KG1 (cell line): ENCODE measurements at regions not wholly inside any gene's neighbourhood (a gene's known extent, or its start where the extent isn't known, plus 50 kb on each side); places are given as distances from the start of the nearest gene placed in this dataset.

Experiments
- DNase-seq: peaks from one replicate; lab custom pipeline; 2025; lab: John Stamatoyannopoulos, UW

GRCh38 chr6:166774770-166775169 is 147.7 kb upstream of the RPS6KA2 start:
- no peak for DNase-seq

DNA sequence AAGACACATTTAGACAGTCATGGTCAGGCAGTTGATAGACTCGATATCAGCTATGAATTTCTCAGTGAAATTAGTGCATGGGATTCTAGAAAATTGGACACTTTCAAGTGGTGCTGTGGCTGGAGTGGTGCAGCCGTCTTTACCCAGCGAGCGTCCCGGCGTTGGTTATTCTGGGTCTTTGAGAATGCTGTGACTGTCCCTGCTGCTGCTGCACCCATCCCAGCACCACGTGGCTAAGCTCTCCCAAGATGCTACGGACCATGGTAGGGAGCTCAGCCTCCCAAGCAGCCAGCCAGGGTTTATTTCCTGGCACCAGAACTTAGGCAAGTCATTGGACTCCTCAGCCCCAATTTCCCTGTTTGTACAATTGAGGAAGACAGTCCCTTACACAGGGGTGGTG is 147.2 kb upstream of the RPS6KA2 start:
- DNase-seq: no peak

GRCh38 chr6:166772518-166772917 is 145.5 kb upstream of the RPS6KA2 start:
- no peak for DNase-seq

GRCh38 chr6:166771701-166772100 is 144.7 kb upstream of the RPS6KA2 start:
- DNase-seq: no peak

GRCh38 chr6:166770216-166771116 is 143.4 kb upstream of the RPS6KA2 start:
- DNase-seq: no peak

- no peak for DNase-seq
Measured at GRCh38 chr6:166769648-166770047, 142.6 kb upstream of the RPS6KA2 start.

DNA sequence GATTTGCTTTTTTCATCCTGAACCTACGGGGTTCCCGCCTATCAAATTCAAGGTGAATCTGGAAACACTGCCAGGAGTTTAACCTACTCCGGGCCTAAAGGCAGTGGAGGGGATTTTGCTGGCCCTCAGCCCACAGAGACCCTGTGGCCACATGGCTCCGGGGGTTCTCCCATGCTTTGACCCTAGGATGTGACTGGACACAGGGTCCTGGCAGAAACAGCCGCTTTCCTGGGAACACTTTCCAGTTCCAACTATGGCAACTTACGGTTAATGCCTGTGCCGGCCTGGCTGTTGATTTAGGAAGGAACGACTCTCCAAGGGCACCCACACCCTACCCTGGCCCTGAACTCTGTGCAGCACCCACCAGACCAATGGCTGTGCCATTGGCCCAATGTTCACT is 141.7 kb upstream of the RPS6KA2 start:
- no peak for DNase-seq

GRCh38 chr6:166767230-166767629 is 140.2 kb upstream of the RPS6KA2 start:
- DNase-seq: no peak

GRCh38 chr6:166766769-166767168 is 139.7 kb upstream of the RPS6KA2 start:
- DNase-seq: no peak

DNA sequence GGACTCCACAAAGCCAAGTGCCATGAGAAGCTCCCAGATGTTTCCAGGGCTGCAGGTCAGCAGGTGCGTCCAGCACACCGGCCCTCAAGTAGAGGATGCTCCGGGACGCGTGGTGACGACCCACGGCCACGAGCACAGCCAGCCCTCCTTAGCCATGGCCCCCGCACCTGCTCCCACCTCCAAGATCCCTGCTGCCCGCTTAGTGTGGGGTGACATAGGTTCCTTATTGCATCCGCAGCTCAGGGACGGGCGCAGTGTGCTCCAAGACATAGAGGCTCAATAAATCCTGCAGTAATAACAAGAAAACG is 138.1 kb upstream of the RPS6KA2 start:
- DNase-seq: no peak

- no peak for DNase-seq
Measured at GRCh38 chr6:166764473-166765233, 137.6 kb upstream of the RPS6KA2 start.

GRCh38 chr6:166763606-166764472 is 136.8 kb upstream of the RPS6KA2 start:
- DNase-seq: no peak

- DNase-seq: no peak
Measured at GRCh38 chr6:166761801-166762200, 134.8 kb upstream of the RPS6KA2 start.

- no peak for DNase-seq
Measured at GRCh38 chr6:166760288-166760687, 133.2 kb upstream of the RPS6KA2 start.

- DNase-seq: no peak
Measured at GRCh38 chr6:166758136-166758704, 131.2 kb upstream of the RPS6KA2 start.

DNA sequence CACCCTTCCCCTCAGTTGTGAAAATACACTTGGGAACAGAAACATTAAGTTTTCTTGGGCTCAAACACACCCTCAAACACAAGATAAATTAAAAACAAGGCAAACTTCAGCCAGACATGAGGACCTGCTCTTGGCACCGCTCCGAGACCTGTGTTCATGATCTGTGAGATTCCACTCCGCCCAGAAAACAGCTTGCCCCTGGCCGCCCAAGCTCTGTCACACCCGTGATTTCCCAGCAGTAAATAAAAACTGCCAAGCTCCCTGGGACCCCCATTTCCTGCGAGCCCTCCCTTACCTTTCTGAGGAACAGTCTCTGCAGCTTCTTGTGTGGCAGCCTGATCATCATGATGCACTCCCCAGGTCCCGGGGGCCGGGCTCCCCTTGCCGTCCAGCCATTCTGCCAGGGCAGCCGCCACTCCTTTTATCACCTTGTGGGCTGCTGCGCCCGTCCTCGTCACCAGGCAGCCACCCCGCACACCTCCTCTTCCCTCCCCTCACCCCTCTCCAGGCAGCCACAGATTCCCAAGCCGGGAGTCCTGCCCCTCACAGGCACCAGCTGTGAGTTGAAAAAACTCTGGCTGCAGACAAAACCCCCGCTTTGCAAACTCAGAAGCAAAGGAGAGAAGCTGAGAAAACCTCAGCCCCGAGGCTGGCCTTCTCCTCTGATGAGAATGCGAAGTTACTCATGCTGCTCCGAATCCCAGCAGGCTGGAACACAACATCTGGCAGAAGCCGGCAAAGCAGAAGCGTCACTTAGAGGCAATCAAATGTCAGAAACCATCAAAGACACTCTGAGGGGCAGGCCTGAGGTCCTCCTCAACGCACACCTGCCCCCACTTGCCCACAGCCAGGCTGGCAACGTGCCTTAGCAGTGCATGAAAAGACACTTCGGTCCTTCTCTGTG is 130.4 kb upstream of the RPS6KA2 start:
- no peak for DNase-seq

DNA sequence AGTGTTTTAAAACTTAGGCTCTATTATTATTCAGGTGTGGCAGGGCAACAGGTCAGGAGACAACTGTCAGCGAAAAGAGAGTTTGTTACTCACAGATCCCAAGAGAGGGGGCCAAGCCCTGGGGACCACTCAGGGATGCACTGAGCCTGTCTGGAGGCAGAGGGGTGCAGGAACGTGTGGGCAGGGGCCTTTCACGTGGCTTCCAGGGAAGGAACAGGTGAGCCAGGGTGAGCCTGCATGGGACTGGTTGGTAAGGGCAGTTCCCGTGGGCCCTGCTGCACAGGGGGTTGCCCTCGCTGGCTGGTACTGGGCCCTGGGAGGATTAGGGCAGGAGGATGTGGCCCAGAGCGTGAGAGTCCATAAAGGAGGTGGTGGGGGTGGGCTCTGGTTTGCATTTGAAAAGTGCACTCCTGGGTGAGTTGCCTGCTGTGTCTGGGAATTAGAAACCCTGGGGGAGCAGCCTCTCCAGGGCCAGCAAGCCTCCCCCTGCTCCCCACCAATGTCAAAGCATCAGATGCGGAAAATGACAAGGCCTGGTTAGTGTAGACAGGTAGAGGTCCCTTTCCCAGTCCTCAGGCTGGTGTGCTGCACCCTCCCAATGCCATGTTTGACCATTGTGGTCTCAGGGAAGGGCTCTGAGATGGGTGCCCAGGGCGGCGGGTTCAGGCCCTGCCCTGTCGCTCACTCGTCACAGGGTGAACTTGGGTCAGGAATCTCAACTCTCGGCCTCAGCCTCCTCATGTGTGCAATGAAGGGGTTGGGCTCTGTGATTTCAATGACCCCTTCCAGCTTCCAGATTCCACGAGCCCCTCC is 127.4 kb upstream of the RPS6KA2 start:
- DNase-seq: no peak

DNA sequence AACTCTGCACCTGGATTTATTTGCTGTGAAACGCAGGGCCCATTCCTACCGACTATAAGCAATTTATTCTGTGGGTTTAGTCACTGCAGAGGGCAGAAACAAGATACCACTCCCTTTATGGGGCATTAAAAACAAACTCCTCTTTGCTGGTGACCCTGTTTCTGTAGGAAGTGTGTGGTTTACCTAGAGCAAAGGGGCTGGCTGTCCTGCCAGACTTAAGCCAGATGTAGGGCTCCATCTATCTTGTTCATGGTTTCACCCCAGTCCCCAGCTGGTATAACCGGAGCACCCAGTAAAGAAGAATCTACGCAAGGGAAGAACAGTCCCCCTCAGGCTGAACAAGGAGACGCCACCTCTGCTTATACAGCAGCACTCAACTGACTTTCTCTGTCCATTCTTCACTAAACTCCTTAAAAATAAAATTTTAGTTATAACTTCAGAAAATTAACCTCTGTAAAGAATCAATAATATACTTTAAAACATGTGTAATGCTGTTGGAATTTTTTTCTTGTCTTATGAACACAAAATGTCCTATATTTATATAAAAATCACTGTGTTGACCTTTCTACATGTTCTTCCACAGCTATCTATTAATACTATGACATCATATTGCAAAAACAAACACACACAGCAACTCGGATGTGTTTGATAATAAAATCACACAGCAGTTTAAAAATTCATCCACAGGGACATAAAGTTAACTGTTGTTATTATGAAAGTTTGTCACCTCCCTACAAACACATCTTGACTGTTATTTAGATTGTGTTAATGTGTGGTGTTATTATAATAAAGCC is 126.1 kb upstream of the RPS6KA2 start:
- DNase-seq: no peak

GRCh38 chr6:166752097-166752496 is 125.0 kb upstream of the RPS6KA2 start:
- DNase-seq: no peak
